Type B pancreatic cell (in vitro differentiated cells): ENCODE measurements at regions not wholly inside any gene's neighbourhood (a gene's known extent, or its start where the extent isn't known, plus 50 kb on each side); places are given as distances from the start of the nearest gene placed in this dataset.

ENCODE experiments used
- DNase-seq: peaks from one replicate; pipeline ENCODE4 v3.0.0; 2021; ENCODE audit warnings: mixed read lengths; ENCODE audit not compliant: unreplicated experiment; ENCODE audit errors: extremely low spot score
- H3K27ac Mint-ChIP-seq: 2 replicates; pipeline ENCODE4 v1.8.0; 2021; ENCODE audit warnings: mild to moderate bottlenecking, mixed read lengths
- H3K27me3 Mint-ChIP-seq: 2 replicates; pipeline ENCODE4 v1.8.0; 2021; ENCODE audit warnings: mixed read lengths
- H3K36me3 Mint-ChIP-seq: 2 replicates; pipeline ENCODE4 v1.8.0; 2021; ENCODE audit warnings: mixed read lengths
- H3K4me1 Mint-ChIP-seq: one replicate; pipeline ENCODE4 v1.8.0; 2021; ENCODE audit warnings: mixed read lengths; ENCODE audit not compliant: unreplicated experiment
- H3K4me3 Mint-ChIP-seq: 2 replicates; pipeline ENCODE4 v1.8.0; 2021; ENCODE audit warnings: mild to moderate bottlenecking, mixed read lengths
- H3K9me3 Mint-ChIP-seq: 2 replicates; pipeline ENCODE4 v1.8.0; 2021; ENCODE audit warnings: mixed read lengths
- TF ChIP-seq, protein P1 (sequence below): fragments of 200-600 bp; sonication (generic); conservative IDR thresholded peaks from 2 replicates; pipeline ENCODE4 v1.5.0; 2021; ENCODE audit warnings: antibody characterized with exemption, mild to moderate bottlenecking

DNA sequence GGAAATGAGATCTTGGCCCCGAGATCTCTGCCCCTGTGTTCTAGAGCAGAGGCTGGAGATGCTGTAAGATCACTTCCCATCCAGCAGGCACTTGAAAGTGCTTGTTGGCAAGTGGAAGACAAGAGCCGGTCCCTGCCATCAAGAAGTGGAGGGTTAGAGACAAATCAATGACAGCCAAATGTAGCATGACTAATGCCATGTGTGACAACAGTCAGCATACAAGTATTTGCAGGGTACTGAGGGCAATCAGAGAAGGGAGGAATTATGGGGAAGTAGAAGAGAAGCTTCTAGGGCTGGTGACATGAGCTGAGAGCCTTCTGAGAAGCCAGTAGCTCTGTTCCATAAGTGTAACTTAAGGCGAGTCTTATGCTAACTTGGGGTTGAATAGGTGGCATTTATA, 58.6 kb downstream of the TMEM17 start:
- Mint-ChIP-seq H3K27ac (no peak overlapping the region), H3K36me3 (no peaks in the 10 kb centered on the region), H3K4me1 (no peaks in the 10 kb centered on the region), H3K27me3 (peaks cover 5% of the 10 kb centered on the region), H3K4me3 (no peak overlapping the region), H3K9me3 (no peaks in the 10 kb centered on the region)
- TF ChIP-seq, protein P1, sequence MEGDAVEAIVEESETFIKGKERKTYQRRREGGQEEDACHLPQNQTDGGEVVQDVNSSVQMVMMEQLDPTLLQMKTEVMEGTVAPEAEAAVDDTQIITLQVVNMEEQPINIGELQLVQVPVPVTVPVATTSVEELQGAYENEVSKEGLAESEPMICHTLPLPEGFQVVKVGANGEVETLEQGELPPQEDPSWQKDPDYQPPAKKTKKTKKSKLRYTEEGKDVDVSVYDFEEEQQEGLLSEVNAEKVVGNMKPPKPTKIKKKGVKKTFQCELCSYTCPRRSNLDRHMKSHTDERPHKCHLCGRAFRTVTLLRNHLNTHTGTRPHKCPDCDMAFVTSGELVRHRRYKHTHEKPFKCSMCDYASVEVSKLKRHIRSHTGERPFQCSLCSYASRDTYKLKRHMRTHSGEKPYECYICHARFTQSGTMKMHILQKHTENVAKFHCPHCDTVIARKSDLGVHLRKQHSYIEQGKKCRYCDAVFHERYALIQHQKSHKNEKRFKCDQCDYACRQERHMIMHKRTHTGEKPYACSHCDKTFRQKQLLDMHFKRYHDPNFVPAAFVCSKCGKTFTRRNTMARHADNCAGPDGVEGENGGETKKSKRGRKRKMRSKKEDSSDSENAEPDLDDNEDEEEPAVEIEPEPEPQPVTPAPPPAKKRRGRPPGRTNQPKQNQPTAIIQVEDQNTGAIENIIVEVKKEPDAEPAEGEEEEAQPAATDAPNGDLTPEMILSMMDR = no peak
- DNase-seq = no peak

DNA sequence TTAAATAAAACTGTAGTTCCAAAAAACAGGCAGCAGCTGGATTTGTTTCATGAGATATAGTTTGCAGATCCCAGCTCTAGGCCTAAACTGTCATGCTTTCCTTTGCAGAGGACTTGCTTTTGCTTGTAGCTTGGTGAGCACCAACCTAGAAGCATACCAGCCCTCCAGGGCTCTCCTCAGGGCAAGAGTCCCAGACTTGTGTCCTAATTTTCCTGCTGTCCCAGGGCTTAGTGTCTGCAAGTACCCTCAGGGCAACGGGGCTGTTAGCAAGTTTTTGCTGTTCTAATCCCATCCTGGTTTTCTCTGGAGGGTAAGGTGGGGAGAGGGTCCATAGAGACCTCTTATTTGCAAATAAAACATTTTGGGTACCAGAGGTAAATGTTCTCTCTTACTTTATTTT, 59.5 kb downstream of the TMEM17 start:
- DNase-seq = no peak
- TF ChIP-seq, protein P1 = no peak
- Mint-ChIP-seq H3K27ac (no peak overlapping the region), H3K4me3 (no peak overlapping the region), H3K27me3 (peaks cover 5% of the 10 kb centered on the region), H3K4me1 (no peaks in the 10 kb centered on the region), H3K36me3 (no peaks in the 10 kb centered on the region), H3K9me3 (no peaks in the 10 kb centered on the region)

DNA sequence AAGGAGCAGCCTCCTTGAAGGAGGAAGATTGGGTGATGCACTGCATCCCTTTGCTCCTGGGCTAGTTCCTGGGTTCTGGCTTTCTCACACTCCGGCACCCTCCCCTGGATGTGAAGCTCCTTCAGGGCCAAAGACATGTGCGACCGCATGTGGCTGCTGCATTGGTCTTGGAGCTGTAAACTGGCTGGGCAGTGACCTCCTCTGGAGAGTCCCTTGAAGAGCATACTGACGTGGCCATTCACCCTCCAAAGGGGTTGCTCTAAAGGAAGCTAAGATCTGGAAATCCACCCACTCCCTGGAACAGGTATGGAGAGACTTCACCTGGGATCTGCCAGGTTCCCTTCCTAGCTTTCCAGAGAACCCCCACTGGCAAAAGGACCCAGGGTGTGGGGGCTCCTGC, 62.1 kb downstream of the TMEM17 start:
- Mint-ChIP-seq H3K9me3 (peaks cover 5% of the 10 kb centered on the region), H3K4me1 (no peaks in the 10 kb centered on the region), H3K27ac (no peak overlapping the region), H3K4me3 (no peak overlapping the region), H3K36me3 (no peaks in the 10 kb centered on the region), H3K27me3 (peaks cover 5% of the 10 kb centered on the region)
- no peak for DNase-seq
- TF ChIP-seq, protein P1 = no peak

DNA sequence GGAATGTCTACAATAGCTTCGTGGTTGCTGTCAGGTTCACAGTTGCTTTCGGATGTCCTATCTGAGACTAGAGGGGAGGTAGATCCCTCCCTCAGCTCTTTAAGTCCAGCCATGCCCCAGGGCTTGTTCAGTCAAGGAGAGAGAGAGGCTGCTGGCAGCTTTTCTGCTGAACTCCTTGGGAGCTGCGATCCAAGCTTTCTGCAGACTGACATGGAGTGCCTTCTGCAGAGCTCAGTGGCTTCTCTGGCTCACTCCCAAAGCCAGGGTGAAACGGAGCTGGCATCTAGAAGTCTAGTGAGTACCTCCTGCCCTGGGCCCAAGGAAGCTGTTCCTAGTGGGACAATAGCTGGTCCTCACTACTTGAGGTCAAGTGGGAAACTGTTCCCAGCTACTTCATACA, 62.5 kb downstream of the TMEM17 start:
- peaks cover 5% of the 10 kb centered on the region for H3K27me3 Mint-ChIP-seq
- no peak overlapping the region for H3K4me3 Mint-ChIP-seq
- no peaks in the 10 kb centered on the region for H3K4me1 Mint-ChIP-seq
- H3K27ac Mint-ChIP-seq = no peak overlapping the region
- TF ChIP-seq, protein P1 = no peak
- H3K36me3 Mint-ChIP-seq = no peaks in the 10 kb centered on the region
- H3K9me3 Mint-ChIP-seq = peaks cover 5% of the 10 kb centered on the region
- no peak for DNase-seq

DNA sequence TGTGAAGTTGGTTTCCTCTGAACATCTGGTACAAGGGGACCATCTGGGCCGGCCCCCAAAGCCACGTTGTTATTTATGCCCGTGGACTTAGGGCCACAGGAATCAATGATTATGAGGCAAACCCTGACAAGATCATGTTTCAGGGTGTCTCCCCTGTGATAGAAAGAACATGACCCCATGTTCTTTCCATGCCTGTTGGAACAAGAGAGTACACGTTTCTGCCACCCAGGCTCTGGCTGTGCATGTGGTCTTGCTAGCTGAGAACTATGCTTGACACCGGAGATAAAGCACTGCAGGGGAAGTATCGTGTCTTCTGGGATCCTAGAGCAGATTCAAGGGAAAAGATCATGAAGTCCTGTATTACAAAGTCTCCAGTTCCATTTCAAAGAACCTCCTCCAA, 64.2 kb downstream of the TMEM17 start:
- no peaks in the 10 kb centered on the region for H3K36me3 Mint-ChIP-seq
- peaks cover 5% of the 10 kb centered on the region for H3K9me3 Mint-ChIP-seq
- H3K27ac Mint-ChIP-seq = no peak overlapping the region
- peaks cover 3% of the 10 kb centered on the region for H3K27me3 Mint-ChIP-seq
- no peak overlapping the region for H3K4me3 Mint-ChIP-seq
- no peaks in the 10 kb centered on the region for H3K4me1 Mint-ChIP-seq
- TF ChIP-seq, protein P1 = no peak
- DNase-seq = no peak

DNA sequence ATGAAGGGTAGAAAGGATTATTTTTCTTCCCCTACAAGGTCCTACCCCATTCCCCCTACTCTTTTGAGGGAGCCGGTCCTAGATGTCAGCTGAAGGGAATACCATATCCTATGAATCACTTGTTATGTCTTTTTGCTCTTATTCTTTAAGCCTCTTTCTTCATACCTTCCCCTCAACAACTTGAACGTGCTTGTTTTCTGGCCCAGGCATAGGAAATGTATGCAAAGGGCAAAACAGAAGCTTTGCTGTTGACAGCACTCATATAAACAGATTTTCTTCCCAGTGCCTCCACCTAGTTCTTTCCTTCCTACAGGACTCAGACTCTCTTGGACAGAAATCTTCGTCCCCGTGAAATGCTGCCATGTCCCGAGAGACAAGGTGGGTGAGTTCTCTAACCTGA, 64.6 kb downstream of the TMEM17 start:
- Mint-ChIP-seq H3K27me3 (no peaks in the 10 kb centered on the region), H3K4me1 (no peaks in the 10 kb centered on the region), H3K9me3 (peaks cover 5% of the 10 kb centered on the region), H3K4me3 (no peak overlapping the region), H3K36me3 (no peaks in the 10 kb centered on the region), H3K27ac (no peak overlapping the region)
- TF ChIP-seq, protein P1 = no peak
- no peak for DNase-seq
